Fibroblast of peridontal ligament (primary cell): ENCODE measurements at regions not wholly inside any gene's neighbourhood (a gene's known extent, or its start where the extent isn't known, plus 50 kb on each side); places are given as distances from the start of the nearest gene placed in this dataset.

Experiments used
- DNase-seq: peaks from one replicate; pipeline ENCODE4 v3.0.0-alpha.2; 2010; ENCODE audit errors: extremely low read depth

DNA sequence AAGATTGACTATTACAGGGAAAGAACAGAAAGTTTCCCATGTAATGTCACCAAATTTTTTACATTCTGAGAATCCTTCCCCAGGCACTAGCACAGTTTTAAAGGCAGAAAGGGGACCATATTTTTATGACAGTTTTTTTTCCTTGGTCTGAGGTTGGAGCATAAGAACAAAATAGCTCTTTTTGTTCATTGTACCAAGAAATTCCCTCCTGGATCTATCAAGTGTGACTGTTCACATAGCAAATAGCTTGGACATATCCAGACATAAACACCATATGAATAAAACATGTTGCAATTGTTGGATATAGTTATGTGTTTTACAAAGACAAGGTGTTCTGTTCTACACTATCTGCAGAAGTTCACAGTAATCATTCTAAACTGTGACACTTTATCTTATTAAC, 182.4 kb upstream of the ADGRL2 start:
- DNase-seq, result no peak

DNA sequence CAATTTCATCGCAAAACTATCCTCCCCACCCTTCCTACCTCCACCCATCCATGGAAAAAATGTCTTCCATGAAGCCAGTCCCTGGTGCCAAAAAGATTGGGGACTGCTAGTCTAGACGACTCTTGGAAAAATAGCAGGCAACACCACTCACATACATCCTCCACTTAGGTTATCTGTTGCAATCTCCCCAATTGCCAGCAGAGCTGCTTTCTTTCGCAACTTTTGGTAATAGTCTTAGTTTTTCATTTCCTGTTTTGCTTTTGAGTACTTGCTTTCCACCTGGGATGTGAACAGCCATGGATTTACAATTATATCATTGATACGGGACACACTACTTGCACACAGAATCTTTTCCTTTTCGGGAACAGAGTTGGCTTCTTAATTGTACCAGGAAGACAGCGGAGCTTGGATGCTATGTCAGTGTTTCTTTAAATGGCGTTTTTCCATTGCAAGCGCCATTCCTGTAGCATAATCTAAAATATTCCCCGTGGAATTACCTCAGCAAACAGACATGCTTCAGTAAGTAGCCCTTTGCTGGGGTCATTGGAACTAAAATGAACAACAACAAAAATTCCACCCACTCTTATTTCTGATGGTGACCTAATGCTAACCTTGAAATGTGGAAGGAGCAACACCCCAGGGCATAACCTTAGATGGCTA, 183.3 kb upstream of the ADGRL2 start:
- DNase-seq, result peak; percentile 37

DNA sequence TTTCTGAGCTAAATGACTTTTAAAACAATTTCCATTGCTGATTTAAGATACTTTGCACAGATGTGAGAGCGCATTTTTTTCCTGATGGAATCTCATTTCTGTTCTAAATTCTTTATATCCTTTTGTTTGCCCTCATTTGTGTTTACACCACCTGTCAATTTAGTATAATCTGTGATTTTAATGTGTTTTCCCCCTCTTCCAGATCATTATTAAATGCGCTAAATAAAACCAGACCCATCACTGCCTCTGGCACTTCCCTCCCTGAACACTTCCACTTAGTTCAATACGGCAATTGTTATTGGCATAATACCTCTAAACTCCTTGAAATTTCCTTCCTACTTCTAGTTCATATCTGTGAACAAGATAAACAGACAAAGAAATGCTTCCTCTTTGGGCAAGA, 186.9 kb upstream of the ADGRL2 start:
- DNase-seq, result no peak

DNA sequence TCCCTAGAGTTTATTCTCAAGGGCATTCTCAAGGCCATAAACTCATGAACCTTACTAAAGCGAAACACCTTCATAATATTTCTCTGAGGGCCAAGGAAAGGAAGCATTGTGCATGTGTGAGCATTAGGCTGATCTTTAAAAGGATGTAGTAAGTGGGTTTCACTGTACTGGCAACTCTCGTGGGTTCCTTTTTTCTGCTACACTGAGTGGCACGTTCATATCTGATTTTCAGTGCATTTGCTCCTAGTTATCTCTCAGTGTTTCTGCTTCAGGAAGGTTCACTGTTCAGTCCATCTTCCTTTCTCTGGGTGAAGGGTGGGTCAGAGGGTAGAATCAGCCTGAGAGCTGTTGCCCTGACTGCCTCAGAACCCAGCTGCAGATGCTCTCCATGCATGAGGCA, 192.8 kb upstream of the ADGRL2 start:
- no peak for DNase-seq

DNA sequence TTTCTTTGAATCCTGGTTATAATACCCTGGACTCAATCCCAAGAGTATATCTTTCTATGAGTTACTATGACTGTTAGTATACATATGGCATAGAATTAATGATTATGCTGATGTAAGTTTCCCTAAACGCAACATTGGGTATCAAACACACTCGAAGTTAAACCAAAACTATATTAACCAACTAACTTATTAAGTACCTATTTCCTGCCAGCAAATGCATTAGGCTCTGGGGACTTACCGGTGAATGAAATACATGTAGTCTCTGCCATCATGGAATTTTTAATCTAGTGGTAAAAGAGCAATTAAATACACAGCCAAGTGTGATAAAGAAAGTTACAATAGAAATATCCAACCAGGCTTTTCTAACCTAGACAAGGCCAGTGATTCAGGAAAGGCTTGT, 193.6 kb upstream of the ADGRL2 start:
- DNase-seq, result no peak

DNA sequence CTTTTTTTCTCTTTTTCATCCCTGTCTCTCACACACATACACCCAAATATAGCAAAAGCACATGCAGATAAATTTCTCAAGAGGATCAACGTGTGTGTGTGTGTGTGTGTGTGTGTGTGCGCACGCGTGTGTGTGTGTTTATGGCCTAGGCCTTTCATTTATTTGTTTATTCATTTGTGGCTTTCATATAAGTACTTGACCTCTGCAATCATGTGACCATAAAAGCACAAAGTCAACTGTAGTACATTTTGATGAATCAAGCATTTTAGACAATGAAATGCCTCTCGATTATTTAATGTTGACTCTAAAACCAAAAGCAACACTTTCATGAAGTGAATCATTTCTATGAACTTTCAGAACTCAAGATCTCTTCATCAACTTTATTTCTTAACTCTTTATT, 194.1 kb upstream of the ADGRL2 start:
- DNase-seq, result peak; percentile 18

DNA sequence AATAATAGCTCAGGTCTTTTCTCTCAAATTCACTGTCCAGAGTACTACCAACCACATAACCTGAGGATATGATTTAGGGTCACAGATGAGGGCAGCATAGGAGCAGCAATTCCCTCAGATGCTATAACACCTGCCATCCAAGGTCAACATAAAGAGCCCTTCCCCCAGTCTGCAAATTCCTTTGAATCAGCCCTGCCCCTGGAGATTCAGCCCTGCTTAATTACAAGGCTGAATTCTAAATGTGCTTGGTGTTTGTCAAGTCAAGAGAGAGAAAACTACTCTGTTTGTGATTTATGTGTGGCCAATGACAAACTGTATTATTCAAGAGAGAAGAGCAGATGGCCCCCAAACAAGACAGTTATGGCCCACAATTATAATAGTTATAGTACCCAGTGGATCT, 195.7 kb upstream of the ADGRL2 start:
- DNase-seq, result no peak

DNA sequence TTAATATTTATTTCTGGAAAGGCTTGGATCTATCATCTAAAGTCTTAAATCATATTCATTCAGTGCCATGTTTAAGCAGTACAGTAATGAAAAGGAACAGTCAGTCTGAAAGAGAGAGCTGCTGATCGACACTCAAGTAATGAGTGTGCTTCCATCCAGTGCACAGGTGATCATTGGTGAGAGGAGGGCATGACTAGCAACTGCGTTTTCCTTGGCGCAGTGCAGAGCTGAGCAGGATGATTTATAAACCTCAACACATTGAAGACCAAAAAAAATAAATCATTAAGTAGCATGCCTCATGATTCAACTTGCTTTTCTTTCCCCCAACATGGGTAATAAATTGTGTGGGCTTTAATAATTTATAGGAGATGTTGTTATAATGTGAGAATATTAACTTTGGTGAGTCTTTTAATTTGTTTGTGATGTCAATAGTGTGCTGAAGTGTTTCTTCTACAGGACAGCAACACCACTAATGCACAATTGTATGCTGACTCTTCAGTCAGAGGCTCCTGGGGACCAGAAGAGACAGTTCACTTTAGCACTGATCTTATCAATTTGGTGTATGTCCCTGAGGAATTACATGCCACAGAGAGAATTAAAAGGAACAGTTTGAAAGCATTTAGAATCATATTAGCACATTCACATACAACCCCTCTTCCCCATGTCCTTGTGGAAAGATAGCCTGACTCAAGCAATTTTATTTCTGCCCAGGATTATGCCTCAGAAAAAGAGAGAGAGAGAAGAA, 199.7 kb upstream of the ADGRL2 start:
- no peak for DNase-seq

DNA sequence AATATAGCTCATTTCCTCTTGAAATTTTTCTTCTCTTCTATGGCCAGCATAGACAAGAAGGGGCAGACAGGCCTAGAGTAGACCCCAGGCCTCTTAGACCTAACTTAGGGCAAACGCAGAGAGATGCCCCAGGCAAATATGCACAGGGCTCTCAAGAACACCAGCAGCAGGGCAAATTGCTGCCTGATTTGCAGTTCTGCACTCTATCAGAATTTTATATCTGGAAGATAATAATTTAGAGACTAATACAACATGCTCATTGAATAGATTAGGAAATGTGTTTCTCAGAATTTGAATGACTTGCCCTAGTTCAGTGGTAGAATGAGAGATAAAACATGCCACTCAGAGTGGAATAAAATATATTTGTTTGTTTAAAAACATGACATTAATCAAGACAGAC, 200.4 kb upstream of the ADGRL2 start:
- no peak for DNase-seq

DNA sequence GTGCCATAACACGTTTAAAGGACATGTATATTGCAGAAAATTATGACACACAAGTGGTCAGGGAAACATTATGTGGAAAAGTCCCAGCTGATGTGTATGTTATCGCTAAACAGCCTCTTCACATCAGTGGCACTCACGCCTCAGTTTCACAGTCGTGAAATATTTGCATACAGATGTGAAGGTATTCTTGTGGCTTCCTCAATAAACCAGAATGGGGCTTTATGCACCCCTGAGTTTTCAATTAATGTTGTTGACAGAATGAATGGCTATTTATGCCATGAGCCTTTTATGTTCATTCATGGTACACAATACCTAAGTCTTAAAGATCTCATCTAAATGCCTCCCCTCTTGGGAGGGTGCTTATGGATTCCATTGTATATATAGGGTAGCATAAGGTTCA, 202.1 kb upstream of the ADGRL2 start:
- no peak for DNase-seq

DNA sequence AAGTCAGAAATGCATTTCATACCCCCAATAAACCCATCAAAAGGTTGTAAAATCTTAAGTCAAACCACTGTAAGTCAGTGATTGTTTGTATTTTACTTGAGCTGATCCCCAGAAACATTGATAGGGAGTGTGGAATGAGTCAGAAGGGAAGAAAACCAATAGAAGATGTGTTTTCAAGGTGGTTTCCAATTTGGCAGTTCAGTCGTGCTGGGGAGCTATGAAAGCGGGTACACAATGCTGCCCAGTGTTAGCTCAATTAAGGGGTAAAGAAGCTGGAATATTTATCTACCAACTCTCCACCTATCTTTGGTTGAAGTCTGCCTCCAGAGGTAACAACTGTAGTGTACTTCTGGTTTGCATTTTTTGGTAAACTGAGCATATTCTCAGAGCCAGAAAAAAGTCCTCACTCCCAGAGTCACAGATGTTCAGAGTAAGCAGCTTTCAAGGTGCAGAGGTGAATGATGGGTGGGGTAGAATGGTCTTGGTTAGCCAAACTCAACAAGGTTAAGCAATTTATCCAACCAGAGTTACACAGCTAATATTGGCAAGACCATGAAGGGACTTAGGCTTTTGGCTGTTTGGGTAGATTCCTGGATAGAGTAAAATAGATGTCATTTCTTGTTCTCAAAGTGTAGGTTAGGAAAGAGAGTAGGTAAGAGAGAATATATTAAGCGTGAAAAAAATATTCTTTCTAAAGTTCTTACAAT, 202.9 kb upstream of the ADGRL2 start:
- DNase-seq, result no peak

DNA sequence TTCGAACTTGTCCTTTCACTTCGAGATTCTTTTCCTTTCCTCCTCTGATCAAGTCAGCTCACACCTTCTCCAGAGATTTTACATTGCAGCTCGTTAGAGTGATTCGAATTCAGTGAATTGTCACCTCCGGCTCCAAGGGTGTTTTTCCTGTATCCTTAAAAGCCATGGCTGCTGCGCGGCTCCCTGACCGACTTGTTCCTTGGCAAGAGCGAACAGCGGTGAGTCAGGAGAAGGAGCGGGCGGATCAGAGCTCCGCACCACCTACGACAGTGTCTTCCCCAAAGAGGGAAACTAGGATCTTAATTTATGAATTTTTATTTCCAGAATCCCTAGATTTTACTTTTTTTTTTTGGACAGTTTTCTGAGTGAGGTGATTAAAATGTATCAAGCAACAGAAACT, 204.4 kb upstream of the ADGRL2 start:
- no peak for DNase-seq

DNA sequence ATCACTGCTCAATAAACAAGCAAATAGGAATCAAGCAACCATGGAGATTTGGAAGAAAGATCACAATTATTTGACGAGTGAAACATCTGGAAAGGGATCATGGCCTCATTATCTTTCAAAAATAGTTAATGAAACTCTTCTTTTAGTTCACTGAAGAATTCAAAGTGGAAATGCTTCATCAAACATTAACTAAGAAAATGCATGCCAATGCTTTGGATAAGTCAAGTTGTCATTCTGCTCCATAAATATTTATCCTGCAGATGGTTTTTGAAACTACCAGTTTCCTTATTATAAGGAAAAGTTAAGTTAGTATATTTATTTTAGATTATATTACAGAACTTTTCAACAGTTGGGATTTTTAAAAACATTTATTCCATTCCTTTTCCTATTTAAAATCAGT, 206.5 kb upstream of the ADGRL2 start:
- no peak for DNase-seq

DNA sequence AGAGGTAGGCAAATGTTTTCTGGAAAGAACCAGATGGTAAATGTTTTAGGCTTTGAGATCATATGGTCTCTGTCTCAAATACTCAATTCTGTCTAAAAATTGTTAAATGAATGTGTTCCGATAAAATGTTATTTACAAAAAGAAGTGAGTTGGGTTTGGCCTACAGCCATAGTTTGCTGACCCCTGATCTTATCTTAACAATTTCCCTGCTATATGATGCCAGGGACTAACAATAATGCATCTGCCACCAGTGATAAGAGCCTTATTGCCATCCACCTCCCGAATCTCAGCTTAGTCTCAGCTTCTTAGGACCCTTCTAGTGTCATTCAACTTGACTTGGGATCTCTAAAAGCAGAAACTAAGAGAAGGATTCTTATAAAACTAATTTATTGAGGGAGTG, 208.5 kb upstream of the ADGRL2 start:
- DNase-seq, result no peak

DNA sequence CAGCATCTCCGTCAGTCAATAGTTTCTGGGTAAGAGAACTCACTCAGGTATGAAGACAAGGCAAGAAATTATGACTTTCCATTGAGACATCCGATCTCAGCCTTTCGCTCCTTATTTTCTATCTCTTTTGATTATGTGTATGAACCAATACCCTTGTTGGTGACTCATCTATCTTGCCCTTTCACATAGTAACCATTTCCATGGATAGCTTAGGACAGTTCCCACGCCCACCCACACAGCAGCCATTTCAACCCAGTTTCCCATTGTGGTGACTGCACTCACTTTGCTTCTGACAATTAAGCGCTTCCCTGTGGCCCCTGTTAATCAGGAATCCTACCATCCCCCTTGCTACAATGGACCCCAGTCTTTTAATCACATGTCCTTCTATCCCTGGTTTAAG, 210.6 kb upstream of the ADGRL2 start:
- peak; percentile 26 for DNase-seq

DNA sequence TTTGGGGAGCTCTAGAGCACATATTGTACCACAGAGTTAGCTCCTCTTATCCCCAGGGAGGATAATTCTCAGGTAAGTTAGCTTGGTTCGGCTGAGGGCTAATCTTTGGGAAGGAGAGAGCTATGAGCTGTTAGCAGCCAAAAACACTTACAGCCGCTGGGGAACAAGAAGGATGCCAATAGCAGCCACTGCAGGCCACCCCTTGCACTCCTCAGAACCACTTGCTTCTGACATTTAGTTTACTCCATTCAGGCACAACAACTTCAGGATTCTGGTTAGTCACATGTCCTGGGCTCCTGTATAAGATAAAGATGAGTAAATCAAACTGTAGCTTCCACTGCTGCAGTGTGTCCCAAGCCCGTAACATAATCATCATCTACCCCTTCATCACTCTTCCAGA, 212.6 kb upstream of the ADGRL2 start:
- DNase-seq, result no peak

DNA sequence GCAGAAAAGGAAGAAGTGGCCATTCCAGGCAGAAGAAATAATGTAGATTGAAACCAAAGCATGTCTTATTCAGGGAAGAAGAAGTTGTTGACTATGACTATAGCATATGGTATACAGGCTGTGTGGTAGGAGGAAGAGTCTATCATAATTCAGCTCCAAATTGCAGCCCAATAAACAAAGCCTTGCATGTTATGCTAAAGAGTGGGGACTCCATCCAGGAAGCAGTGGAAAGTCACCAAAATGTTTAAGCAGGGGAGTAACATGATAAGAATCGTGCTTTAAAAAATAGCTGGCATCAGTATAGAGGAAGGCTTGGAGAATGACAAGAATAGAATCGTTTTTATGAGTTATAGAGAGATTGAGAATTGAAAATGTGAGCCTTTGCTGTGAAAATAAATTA, 213.3 kb upstream of the ADGRL2 start:
- DNase-seq, result no peak

DNA sequence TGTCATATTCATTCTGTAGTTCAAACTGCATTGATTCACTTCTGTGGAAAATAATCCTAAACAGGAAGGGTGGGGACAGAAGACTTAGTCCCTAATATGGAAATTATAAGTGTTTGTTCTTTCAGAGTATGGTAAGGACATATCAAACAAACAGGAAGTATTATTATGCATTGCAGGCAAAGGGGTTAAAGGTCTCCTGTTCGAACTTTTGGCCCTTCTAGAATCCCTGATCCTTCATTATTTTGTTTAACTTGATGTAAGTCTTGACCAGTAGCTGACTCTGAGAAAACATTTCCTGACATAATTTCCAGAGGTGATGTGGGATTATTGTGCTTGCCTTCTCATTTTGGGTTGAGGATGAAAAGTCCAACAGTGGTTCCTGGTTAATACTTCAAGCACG, 215.4 kb upstream of the ADGRL2 start:
- DNase-seq, result no peak

DNA sequence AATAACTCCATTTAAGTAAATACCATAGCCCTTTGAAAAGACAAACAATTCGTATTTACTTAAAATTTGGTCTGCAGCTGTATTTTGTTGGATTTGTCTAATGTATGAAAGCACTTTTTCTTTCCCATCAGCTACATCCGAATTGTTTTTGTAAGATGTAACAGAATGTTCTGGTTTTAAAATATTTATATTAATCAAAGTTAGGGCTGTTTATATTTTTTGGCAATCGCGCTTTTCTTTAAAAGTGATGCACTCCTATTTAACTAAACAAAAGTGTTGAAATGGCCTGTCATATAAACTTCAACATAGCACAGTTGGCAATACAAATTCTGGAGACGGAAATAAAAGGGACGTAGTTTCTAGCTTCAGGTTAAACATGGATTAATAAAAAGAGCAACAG, 216.3 kb upstream of the ADGRL2 start:
- no peak for DNase-seq

DNA sequence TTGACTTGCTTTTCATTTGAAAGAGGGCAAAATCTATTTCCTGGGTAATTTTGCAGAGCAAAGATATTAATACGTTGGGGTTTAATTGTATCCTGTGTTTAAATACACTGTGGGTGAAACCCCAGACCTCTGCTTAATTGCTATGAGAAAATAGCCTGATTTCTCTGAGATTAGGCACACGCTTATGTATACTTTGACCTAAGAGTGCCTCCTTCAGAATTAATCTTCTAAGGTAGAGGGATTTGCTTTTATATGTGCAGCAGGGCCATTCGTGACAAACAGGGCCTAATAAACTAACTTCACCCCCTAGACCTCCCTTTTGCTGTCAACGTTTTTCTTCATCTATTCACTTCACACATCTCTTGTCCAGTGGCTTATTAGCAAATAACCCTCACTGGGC, 216.9 kb upstream of the ADGRL2 start:
- DNase-seq, result no peak

DNA sequence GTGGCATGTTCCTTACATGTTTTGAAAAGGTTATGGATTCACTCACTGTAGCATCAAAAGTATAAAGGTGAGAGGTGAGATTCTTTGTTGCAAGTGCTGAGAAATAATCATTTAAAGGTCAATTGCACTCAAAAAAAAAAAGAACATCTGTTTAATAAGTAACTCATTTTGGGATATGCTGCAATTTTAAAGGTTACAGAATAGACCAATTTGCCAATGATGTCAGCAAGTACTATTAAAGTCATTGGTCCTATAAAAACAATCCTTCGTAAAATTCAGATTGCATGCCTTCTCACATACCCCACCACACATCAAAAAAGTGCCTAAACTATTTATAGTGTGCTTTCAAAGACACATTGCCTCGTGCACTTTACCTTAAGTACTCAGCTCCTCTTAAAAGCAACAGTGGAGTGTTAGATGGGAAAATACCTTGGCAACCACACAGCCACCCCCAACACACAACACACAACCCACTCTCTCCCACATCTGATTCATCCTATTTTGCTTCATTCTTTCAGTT, 218.2 kb upstream of the ADGRL2 start:
- DNase-seq, result peak; percentile 21

DNA sequence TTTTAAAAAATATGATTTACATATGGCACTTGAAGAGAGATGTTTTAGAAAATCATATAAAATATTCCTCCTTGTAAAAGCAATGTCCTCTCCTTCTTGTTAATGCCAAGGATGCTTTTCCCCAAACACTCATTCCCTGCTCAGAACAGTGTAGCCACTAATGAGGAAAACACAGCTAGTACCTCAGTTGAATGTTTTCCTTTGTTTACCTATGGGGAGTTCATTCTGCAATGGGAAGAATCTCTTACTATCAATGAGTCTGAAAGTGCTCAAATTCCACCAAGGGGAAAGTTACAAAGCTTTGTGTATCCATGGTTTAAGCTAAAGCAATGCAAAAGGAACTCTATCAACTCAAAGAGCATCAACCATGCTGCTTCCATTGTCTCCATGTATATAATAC, 221.9 kb upstream of the ADGRL2 start:
- DNase-seq, result no peak
